ENCODE measurements at regions not wholly inside any gene's neighbourhood (a gene's known extent, or its start where the extent isn't known, plus 50 kb on each side); places are given as distances from the start of the nearest gene placed in this dataset.

DNA sequence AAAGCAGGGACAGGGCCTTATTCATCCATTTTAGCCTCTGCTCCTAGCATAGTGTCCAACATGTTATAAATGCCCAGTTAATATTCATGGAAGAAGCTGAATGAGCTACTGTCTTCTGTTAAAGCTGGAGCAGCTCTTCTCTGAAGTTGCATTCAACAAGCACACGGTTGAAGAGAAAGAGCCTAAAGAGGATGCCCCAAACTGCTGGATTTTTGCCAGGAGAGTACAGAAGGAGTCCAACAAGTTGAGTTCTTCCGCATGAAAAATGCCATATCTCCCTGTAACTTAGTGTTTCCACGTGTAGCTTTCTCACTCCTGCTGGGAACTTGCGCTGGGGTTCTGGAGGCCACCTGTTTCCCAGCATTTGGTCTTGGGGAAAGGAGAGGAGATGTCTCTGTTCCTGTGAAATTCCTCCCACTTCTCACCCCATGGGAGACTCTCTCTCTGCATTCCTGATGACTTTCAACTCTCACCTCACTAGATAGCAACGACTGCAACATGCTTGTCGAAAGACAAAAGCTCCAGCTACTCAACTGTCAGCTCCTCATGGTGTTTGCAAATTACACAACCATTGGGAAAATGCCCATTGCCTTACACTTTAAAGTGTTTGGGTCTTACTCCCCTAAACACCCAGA is 122.8 kb downstream of the KIF4B start:
- TF ChIP-seq EZH2 (IDR thresholded peaks at IDR 0.05; ENCODE audit: borderline replicate concordance, low read depth, low read length, severe bottlenecking) (no peak), POLR2A (IDR thresholded peaks at IDR 0.05; ENCODE audit: low read depth, low read length) (no peak), FOS (IDR thresholded peaks at IDR 0.05; ENCODE audit: borderline replicate concordance, insufficient read depth, low read length) (no peak), POLR2AphosphoS5 (IDR thresholded peaks at IDR 0.05; ENCODE audit: insufficient read depth, low read depth, low read length) (no peak), JUN (IDR thresholded peaks at IDR 0.05; ENCODE audit: borderline replicate concordance, insufficient read depth, insufficient read length, low read depth) (no peak)
- TF ChIP-seq, protein P1, sequence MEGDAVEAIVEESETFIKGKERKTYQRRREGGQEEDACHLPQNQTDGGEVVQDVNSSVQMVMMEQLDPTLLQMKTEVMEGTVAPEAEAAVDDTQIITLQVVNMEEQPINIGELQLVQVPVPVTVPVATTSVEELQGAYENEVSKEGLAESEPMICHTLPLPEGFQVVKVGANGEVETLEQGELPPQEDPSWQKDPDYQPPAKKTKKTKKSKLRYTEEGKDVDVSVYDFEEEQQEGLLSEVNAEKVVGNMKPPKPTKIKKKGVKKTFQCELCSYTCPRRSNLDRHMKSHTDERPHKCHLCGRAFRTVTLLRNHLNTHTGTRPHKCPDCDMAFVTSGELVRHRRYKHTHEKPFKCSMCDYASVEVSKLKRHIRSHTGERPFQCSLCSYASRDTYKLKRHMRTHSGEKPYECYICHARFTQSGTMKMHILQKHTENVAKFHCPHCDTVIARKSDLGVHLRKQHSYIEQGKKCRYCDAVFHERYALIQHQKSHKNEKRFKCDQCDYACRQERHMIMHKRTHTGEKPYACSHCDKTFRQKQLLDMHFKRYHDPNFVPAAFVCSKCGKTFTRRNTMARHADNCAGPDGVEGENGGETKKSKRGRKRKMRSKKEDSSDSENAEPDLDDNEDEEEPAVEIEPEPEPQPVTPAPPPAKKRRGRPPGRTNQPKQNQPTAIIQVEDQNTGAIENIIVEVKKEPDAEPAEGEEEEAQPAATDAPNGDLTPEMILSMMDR (IDR thresholded peaks at IDR 0.05; ENCODE audit: extremely low read depth in 1 of 2, insufficient read depth in 1 of 2, low read depth in 1 of 2, low read length in 2 of 2): no peak
- TF ChIP-seq, protein P2, sequence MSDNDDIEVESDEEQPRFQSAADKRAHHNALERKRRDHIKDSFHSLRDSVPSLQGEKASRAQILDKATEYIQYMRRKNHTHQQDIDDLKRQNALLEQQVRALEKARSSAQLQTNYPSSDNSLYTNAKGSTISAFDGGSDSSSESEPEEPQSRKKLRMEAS (IDR thresholded peaks at IDR 0.05; ENCODE audit: insufficient read depth, insufficient read length): no peak

All from endothelial cell of umbilical vein (primary cell).